Small intestine (tissue), 7 donors: ENCODE measurements at regions not wholly inside any gene's neighbourhood (a gene's known extent, or its start where the extent isn't known, plus 50 kb on each side); places are given as distances from the start of the nearest gene placed in this dataset.
"Not testable (repeated sequence)": the region's sequence is repeated elsewhere in the genome, so short reads cannot be mapped to it uniquely, and the experiment has no call there.

Experiments
- DNase-seq, 2 donors: peaks; one replicate each; pipeline versions ENCODE4 v3.0.0 to v3.0.0-alpha.2; 2013
- FAIRE-seq: peaks from 2 replicates; lab custom pipeline; 2012; peaks lifted over from hg19 to GRCh38; lab: Jason Lieb, UNC
- H3K27ac ChIP-seq, 3 donors: one replicate each; pipeline ENCODE4 v1.5.1; 2013; ENCODE audit warnings: low read length in 2 of 3, mild to moderate bottlenecking in 2 of 3, control low read depth in 1 of 3, inconsistent platforms in 1 of 3, low read depth in 1 of 3, moderate library complexity in 1 of 3
- H3K27me3 ChIP-seq, 3 donors: one replicate each; pipeline ENCODE4 v1.6.1; 2013; ENCODE audit warnings: low read length in 3 of 3, inconsistent platforms in 1 of 3; ENCODE audit not compliant: control insufficient read depth in 3 of 3, insufficient read depth in 3 of 3
- H3K36me3 ChIP-seq, 3 donors: one replicate each; pipeline ENCODE4 v1.6.1; 2013; ENCODE audit warnings: low read length in 3 of 3, inconsistent platforms in 1 of 3, low read depth in 1 of 3, mild to moderate bottlenecking in 1 of 3, moderate library complexity in 1 of 3; ENCODE audit not compliant: control insufficient read depth in 3 of 3, insufficient read depth in 2 of 3
- H3K4me1 ChIP-seq, 3 donors: one replicate each; pipeline ENCODE4 v1.6.1; 2013; ENCODE audit warnings: low read length in 2 of 3, inconsistent platforms in 1 of 3, low read depth in 1 of 3, mild to moderate bottlenecking in 1 of 3, moderate library complexity in 1 of 3; ENCODE audit not compliant: control insufficient read depth in 3 of 3, insufficient read depth in 2 of 3
- H3K4me3 ChIP-seq, 3 donors: one replicate each; pipeline ENCODE4 v1.5.1; 2013; ENCODE audit warnings: low read length in 3 of 3, control low read depth in 1 of 3, inconsistent platforms in 1 of 3, low read depth in 1 of 3, mild to moderate bottlenecking in 1 of 3, moderate library complexity in 1 of 3
- H3K9me3 ChIP-seq, 2 donors: one replicate each; pipeline ENCODE4 v1.6.1; 2013; ENCODE audit warnings: low read depth in 1 of 2, low read length in 1 of 2; ENCODE audit not compliant: control insufficient read depth in 2 of 2, insufficient read depth in 1 of 2
- WGBS, 3 donors: extraction: QIAGEN DNeasy Blood & Tissue Kit; methylation state at CpG; one replicate each; pipeline ENCODE4 v1.1.7; 2013; 5-methylcytosine and 5-hydroxymethylcytosine counted together
- donor health status: healthy with polysubstance abuse.
- donor health status: control.
- donor health status: control.
- donor health status: Bipolar disorder and iron deficiency.
- donor health status: healthy.

- H3K27ac ChIP-seq, H3K27me3 ChIP-seq, H3K4me3 ChIP-seq, FAIRE-seq, H3K4me1 ChIP-seq, H3K9me3 ChIP-seq, DNase-seq: not testable (repeated sequence)
- peaks cover 0 to 14% (median 0%) of the 10 kb centered on the region in 3 donors for H3K36me3 ChIP-seq
- 77 to 89% (median 88%) methylated on average over 3 of the region's 3 CpGs for WGBS, 3 donors
Measured at GRCh38 chr1:833226-833625, 90.5 kb upstream of the SAMD11 start.

GRCh38 chr1:835509-835908 lies 88.2 kb upstream of the SAMD11 start:
- H3K4me1 ChIP-seq, H3K27ac ChIP-seq, H3K9me3 ChIP-seq, H3K27me3 ChIP-seq, FAIRE-seq, H3K4me3 ChIP-seq, DNase-seq: not testable (repeated sequence)
- 93 to 95% (median 95%) methylated on average over 2 to 4 of the region's 10 CpGs for WGBS, 3 donors
- H3K36me3 ChIP-seq = peaks cover 0 to 14% (median 0%) of the 10 kb centered on the region in 3 donors

DNA sequence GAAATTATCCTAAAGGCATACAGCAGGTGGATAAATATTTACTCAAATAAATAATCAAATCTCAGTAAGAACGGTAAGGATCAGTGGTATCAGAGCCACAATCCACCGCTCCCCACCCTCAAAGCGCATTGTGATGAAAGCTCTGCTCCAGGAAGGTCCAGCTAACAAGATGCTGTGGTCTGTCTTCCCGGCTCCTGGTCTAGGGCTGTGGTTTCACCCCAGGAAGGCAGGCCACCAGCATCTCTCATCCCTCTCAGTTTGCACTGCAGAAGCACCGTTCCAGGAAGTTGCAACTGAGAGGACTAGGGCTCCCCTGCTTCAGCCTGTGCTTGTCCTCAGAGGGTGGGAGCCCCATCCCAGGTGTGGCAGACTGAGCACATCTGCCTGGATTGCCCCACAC lies 86.1 kb upstream of the SAMD11 start:
- FAIRE-seq, H3K4me1 ChIP-seq, H3K27me3 ChIP-seq, DNase-seq, H3K4me3 ChIP-seq, H3K9me3 ChIP-seq, H3K27ac ChIP-seq: not testable (repeated sequence)
- 81 to 86% (median 81%) methylated on average over 5 of the region's 5 CpGs for WGBS, 3 donors
- H3K36me3 ChIP-seq = peaks cover 0 to 15% (median 0%) of the 10 kb centered on the region in 3 donors

GRCh38 chr1:838291-838690 lies 85.4 kb upstream of the SAMD11 start:
- not testable (repeated sequence) for H3K27ac ChIP-seq, FAIRE-seq, H3K4me3 ChIP-seq, H3K4me1 ChIP-seq, H3K27me3 ChIP-seq, H3K9me3 ChIP-seq, DNase-seq
- 69 to 85% (median 78%) methylated on average over 5 of the region's 5 CpGs for WGBS, 3 donors
- H3K36me3 ChIP-seq = peaks cover 0 to 15% (median 0%) of the 10 kb centered on the region in 3 donors

DNA sequence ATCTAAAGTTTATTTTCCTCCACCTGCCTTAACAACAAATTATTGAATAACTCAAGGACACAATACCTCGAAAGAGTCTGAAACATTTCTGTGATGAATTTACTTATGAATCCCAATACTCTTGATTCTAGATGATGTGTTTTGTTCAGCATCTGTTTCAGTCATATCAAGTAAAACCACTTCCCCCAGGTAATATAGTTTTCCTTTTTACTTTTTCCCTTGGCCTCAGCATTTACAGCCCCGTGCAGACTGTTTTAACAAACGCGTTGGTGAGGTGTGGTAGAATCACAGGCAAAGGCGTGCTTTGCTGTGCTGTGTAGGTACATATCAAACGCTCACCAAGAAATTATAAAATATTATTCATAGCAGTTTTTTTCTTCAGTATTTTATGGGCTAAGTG lies 83.1 kb upstream of the SAMD11 start:
- not testable (repeated sequence) for H3K4me3 ChIP-seq, H3K27me3 ChIP-seq, DNase-seq, H3K27ac ChIP-seq, H3K4me1 ChIP-seq, FAIRE-seq, H3K9me3 ChIP-seq
- 71 to 77% (median 76%) methylated on average over 6 of the region's 6 CpGs for WGBS, 3 donors
- peaks cover 0 to 10% (median 0%) of the 10 kb centered on the region in 3 donors for H3K36me3 ChIP-seq

GRCh38 chr1:841671-842425 lies 81.9 kb upstream of the SAMD11 start:
- H3K4me3 ChIP-seq, DNase-seq, H3K27ac ChIP-seq, H3K9me3 ChIP-seq, FAIRE-seq, H3K27me3 ChIP-seq, H3K4me1 ChIP-seq: not testable (repeated sequence)
- H3K36me3 ChIP-seq = peaks cover 0 to 10% (median 0%) of the 10 kb centered on the region in 3 donors
- WGBS, 3 donors = 71 to 84% (median 82%) methylated on average over 7 to 10 of the region's 15 CpGs

DNA sequence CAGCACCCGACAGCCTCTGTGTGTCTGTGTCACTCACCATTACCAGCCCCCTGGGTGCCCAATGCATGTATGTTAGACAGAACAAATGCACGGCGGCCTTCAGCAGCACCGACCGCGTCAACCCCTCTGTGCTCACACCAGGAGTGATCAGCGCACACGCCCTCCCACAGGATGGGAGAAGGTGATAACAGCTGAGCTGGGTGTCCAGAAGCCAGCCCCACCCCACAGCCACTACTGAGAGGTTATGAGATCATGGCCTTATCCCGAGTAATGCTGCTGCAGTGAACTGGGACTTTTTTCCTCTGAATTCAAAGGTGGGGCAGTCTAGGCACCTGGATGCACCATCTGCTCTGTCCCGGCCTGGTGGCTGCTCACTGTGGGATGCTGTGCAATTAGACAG lies 80.9 kb upstream of the SAMD11 start:
- FAIRE-seq, DNase-seq: not testable (repeated sequence)
- WGBS, 3 donors = 87 to 90% (median 89%) methylated on average over 10 of the region's 10 CpGs

GRCh38 chr1:843946-844345 lies 79.8 kb upstream of the SAMD11 start:
- WGBS, 3 donors = 88 to 94% (median 92%) methylated on average over 5 of the region's 5 CpGs
- not testable (repeated sequence) for H3K27ac ChIP-seq, H3K4me3 ChIP-seq, FAIRE-seq, H3K4me1 ChIP-seq, DNase-seq, H3K27me3 ChIP-seq, H3K9me3 ChIP-seq
- H3K36me3 ChIP-seq = peaks cover 0 to 13% (median 0%) of the 10 kb centered on the region in 3 donors

More for the DNA sequence above, 80.9 kb upstream of the SAMD11 start:
- H3K27me3 ChIP-seq, H3K9me3 ChIP-seq, H3K4me1 ChIP-seq, H3K4me3 ChIP-seq, H3K27ac ChIP-seq: not testable (repeated sequence)
- peaks cover 0 to 13% (median 0%) of the 10 kb centered on the region in 3 donors for H3K36me3 ChIP-seq
